ENCODE measurements at regions not wholly inside any gene's neighbourhood (a gene's known extent, or its start where the extent isn't known, plus 50 kb on each side); places are given as distances from the start of the nearest gene placed in this dataset.
A peak's percentile ranks its signal among the peaks of the same experiment; 100 is the strongest.
"Not testable (repeated sequence)": the region's sequence is repeated elsewhere in the genome, so short reads cannot be mapped to it uniquely, and the experiment has no call there.

DNA sequence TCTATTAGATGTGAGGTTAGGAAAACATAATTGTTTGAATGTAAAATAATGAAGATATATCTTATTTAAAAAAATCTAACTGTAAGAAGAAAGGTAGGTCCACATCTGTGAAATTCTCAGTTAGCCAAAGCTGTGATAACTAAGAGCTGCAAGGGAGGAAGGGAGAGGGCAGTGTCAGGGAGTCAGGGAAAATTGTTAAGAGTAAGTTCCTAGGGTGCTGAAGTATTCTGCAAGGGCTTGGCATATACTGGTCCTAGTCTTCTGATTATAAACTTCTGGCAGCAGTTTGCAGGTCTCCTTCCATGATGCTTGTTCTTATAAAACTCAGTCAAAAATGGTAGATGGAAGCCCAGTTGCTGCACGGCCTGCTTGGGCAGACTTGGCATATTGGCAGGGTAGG, 233.2 kb downstream of the NMUR2 start:
- ATAC-seq (no peak), DNase-seq (no peak)
- Mint-ChIP-seq H3K27me3 (no peaks in the 10 kb centered on the region), H3K27ac (no peak overlapping the region), H3K9me3 (peaks cover 4 to 7% of the 10 kb centered on the region in 2 donors), H3K4me3 (no peak overlapping the region), H3K4me1 (no peaks in the 10 kb centered on the region)

DNA sequence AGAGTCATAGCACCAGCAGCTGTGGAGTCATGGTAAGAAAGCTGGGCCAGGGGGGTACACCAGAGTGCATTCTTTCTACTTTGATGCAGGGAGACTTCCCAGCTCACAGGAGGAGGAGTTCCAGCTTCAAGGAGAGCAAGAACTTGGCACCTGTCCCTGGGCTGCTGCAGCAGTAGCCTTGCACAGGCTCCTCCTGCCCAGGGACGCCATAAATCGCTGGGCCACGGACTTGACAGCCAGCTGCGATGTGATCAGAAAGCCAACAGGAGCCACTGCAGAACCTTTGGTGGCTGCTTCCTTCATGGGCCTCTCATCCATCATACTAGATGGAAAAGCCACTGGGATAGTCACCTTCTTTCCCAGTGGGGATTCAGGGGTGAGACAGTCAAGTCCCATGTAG, 234.7 kb downstream of the NMUR2 start:
- H3K27me3 Mint-ChIP-seq: no peaks in the 10 kb centered on the region
- H3K27ac Mint-ChIP-seq: no peak overlapping the region
- peak; percentile 23 for ATAC-seq
- H3K4me3 Mint-ChIP-seq: no peak overlapping the region
- DNase-seq: no peak
- no peaks in the 10 kb centered on the region for H3K4me1 Mint-ChIP-seq
- peaks cover 4 to 7% of the 10 kb centered on the region in 2 donors for H3K9me3 Mint-ChIP-seq

DNA sequence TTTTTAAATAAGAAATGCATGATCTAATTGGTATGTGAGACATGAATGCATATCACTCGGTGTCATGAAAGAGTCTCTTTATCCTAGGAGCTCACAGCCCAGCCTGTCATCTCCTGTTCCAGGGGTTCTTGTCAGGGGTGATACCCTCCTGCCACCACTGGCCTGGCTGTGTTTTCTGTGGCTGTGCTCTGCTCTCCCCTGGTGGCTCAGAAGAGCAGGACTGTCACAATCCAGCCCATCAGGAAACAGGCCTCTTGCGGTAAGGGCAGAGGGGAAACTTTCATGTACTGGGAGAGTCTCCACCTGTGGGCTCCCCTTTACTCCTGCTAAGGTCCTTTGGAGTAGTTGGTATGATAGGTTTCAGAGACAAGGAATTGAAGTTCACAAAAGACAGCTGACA, 240.2 kb upstream of the GLRA1 start:
- peak; percentile 35 for ATAC-seq
- H3K4me1 Mint-ChIP-seq: no peaks in the 10 kb centered on the region
- no peak overlapping the region for H3K27ac Mint-ChIP-seq

DNA sequence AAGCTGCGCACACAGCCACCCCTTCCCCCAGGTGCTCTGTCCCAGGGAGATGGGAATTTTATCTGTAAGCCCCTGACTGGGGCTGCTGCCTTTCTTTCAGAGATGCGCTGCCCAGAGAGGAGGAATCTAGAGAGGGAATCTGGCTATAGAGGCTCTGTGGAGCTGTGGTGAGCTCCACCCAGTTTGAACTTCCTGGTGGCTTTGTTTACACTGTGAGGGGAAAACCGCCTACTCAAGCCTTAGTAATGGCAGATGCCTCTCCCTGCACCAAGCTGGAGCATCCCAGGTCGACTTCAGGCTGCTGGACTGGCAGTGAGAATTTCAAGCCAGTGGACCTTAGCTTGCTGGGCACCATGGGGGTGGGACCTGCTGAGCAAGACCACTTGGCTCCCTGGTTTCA, 235.2 kb upstream of the GLRA1 start:
- not testable (repeated sequence) for ATAC-seq, H3K27me3 Mint-ChIP-seq, H3K9me3 Mint-ChIP-seq, H3K4me3 Mint-ChIP-seq, H3K4me1 Mint-ChIP-seq, DNase-seq, H3K27ac Mint-ChIP-seq

More for the DNA sequence above, 240.2 kb upstream of the GLRA1 start:
- H3K9me3 Mint-ChIP-seq: no peaks in the 10 kb centered on the region
- no peak overlapping the region for H3K4me3 Mint-ChIP-seq
- DNase-seq: no peak
- no peaks in the 10 kb centered on the region for H3K27me3 Mint-ChIP-seq

DNA sequence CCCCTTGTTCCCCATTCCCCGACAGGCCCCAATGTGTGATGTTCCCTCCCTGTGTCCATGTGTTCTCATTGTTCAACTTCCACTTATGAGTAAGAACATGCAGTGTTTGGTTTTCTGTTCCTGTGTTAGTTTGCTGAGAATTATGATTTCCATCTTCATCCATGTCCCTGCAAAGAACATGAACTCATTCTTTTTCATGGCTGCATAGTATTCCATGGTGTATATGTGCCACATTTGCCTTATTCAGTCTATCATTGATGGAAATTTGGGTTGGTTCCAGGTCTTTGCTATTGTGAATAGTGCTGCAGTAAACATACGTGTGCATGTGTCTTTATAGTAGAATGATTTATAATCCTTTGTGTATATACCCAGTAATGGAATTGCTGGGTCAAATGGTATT, 229.8 kb upstream of the GLRA1 start:
- not testable (repeated sequence) for DNase-seq, H3K27me3 Mint-ChIP-seq, H3K27ac Mint-ChIP-seq, ATAC-seq, H3K4me3 Mint-ChIP-seq, H3K9me3 Mint-ChIP-seq, H3K4me1 Mint-ChIP-seq

DNA sequence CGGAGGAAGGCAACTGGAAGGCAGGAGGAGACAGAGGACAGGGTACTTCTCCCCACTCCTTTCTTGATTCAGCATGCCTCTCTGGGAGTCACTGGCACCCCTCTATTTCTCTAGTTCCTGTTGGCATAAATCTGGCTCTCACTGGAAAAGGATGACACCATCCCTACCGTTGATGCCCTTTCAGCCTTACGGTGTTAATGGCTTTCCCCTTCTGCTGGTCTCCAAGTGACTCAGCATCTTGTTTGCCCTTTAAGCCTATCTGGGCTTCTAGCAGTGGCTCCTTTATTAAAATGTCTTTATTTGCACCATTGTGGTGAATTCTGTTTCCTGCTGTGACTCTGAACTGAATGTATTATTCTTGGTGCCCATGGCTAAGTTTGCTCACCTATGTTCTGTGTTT, 227.3 kb upstream of the GLRA1 start:
- ATAC-seq (no peak), DNase-seq (no peak)
- Mint-ChIP-seq H3K27me3 (no peaks in the 10 kb centered on the region), H3K27ac (no peak overlapping the region), H3K4me3 (no peak overlapping the region), H3K9me3 (peaks cover 0 to 3% of the 10 kb centered on the region in 2 donors), H3K4me1 (no peaks in the 10 kb centered on the region)

DNA sequence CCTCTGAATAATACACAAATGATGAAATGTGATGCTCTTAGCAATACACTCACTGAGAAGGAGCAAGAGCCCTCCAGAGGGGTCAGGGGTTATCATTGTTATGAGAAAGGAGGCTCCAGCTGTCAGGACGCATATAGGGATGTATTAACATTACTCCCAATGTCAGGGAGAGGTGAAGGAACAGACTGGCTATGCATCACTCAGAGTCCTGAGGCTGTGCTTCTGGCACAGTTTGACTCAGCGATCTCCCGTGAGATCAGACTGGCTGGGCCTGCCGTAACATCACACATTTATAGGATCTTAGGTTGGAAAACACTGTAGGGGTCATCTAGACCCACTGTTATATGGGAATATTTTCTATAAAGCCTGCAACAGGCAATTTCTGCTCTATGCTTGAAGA, 226.5 kb upstream of the GLRA1 start:
- no peak for ATAC-seq
- Mint-ChIP-seq H3K27me3 (no peaks in the 10 kb centered on the region), H3K4me3 (no peak overlapping the region), H3K27ac (no peak overlapping the region), H3K9me3 (peaks cover 0 to 3% of the 10 kb centered on the region in 2 donors), H3K4me1 (no peaks in the 10 kb centered on the region)
- no peak for DNase-seq

DNA sequence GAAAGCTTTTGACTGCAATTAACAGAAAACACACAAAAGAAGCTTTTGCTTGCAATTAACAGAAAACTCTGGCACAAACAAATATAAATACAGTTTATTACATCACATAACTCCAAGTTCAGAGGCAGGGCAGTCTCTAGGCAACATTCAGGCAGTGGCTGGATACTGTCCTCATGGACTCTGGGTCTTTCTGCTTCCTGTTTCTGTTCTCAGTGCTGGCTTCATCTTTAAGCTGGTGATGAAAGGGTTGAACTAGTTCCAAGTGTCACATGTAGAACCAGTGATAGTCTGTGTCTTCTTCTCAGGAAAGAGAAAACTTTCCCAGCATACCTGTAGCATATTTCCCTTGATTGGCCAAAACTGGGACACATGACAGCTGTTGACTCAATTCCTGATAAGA, 222.6 kb upstream of the GLRA1 start:
- DNase-seq (no peak), ATAC-seq (no peak)
- Mint-ChIP-seq H3K4me3 (no peak overlapping the region), H3K27me3 (no peaks in the 10 kb centered on the region), H3K4me1 (no peaks in the 10 kb centered on the region), H3K9me3 (no peaks in the 10 kb centered on the region), H3K27ac (no peak overlapping the region)

DNA sequence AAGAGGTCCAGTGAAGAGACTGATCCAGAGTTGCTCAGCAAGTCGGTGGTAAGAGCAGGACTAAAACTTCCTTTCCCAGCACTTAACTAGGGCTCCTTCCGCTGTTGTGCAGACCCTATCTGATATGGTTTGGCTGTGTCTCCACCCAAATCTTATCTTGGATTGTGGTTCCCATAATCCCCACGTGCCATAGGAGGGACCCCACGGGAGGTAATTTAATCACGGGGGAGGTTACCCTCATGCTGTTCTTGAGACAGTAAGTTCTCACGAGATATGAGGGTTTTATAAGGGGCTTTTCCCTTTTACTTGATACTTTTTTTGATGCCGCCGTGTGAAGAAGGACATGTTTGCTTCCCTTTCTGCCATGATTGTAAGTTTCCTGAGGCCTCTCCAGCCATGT, 221.9 kb upstream of the GLRA1 start:
- no peaks in the 10 kb centered on the region for H3K9me3 Mint-ChIP-seq

DNA sequence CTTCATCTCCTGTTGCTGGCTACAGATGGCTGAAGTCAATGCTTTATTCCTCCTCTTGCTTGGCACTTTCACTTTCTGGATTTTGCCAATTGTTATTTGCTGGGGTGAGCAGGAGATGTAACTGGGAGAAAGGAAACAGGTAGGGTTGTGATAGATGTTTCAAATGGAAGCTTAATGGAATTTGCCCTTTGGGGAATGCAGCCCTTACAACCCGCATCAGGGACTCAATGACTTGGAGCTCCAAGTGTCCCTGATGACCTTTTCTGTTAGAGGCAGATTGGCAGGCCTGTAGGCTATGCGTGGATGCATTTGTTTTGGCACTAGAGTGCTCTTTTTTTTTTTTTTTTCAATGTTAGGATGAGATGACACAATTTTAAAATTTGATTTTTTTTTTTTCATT, 219.9 kb upstream of the GLRA1 start:
- no peaks in the 10 kb centered on the region for H3K4me1 Mint-ChIP-seq
- no peaks in the 10 kb centered on the region for H3K27me3 Mint-ChIP-seq
- no peak overlapping the region for H3K4me3 Mint-ChIP-seq
- DNase-seq (no peak), ATAC-seq (no peak)
- H3K27ac Mint-ChIP-seq: peak overlapping the region in 1 of 2 donors; percentile 50
- no peaks in the 10 kb centered on the region for H3K9me3 Mint-ChIP-seq

More for the DNA sequence above, 221.9 kb upstream of the GLRA1 start:
- no peak overlapping the region for H3K4me3 Mint-ChIP-seq
- no peak overlapping the region for H3K27ac Mint-ChIP-seq
- ATAC-seq: no peak
- no peaks in the 10 kb centered on the region for H3K27me3 Mint-ChIP-seq
- no peaks in the 10 kb centered on the region for H3K4me1 Mint-ChIP-seq
- no peak for DNase-seq

DNA sequence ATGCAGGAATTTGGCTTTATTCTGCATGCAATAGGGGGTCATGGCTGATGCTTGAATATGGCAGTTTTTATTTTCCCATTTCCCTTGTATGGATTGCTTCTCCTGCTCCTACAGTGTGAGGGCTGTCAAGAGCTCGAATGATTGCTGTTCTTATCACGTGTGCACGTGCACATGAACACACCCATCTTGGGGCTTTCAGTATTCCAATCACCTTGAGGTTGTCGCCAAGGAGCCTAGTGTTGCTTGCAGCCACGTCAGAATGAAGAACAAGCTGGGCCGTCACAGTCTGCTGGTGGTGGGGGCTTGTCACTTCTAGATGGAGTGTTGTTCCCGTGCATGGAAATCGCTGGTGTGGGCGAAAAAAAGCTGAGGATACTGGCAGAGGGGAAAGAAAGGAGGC, 219.4 kb upstream of the GLRA1 start:
- no peak for ATAC-seq
- Mint-ChIP-seq H3K27me3 (no peaks in the 10 kb centered on the region), H3K9me3 (no peaks in the 10 kb centered on the region), H3K4me3 (no peak overlapping the region), H3K27ac (peak overlapping the region in 1 of 2 donors; percentile 8), H3K4me1 (no peaks in the 10 kb centered on the region)
- no peak for DNase-seq

DNA sequence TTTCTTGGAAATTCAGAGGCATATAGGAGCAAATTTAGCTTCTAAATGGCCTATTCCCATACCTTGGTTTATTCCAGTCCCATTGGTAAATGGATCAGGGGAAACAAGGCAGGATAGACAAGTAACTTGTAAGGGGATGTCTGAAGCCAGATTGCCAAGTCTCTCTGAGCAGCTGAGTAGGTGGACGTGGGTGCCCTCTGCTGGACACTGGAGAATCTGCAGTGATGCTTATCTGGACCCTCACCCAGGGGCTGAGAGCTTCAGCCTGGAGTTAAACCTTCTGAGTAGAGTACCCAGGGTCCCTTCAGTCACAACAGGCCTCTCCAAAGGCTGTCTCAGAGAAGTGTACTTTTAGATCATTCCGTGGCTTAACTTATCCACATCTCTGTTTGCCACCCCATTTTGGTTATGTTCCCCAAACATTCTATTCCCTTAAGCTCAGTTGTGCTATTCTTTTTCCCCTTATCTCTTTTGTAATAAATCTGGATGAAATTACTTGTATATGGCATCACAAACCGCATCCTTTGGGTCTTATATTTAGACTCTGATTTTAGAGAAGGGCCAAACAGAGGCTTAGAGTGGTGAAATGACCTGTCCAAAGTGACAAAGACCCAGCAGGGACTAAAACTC, 218.3 kb upstream of the GLRA1 start:
- no peak overlapping the region for H3K4me3 Mint-ChIP-seq
- ATAC-seq: peak; percentile 77
- H3K4me1 Mint-ChIP-seq: no peaks in the 10 kb centered on the region
- DNase-seq: peak; percentile 57 to 59
- no peaks in the 10 kb centered on the region for H3K27me3 Mint-ChIP-seq
- H3K27ac Mint-ChIP-seq: no peak overlapping the region
- no peaks in the 10 kb centered on the region for H3K9me3 Mint-ChIP-seq

DNA sequence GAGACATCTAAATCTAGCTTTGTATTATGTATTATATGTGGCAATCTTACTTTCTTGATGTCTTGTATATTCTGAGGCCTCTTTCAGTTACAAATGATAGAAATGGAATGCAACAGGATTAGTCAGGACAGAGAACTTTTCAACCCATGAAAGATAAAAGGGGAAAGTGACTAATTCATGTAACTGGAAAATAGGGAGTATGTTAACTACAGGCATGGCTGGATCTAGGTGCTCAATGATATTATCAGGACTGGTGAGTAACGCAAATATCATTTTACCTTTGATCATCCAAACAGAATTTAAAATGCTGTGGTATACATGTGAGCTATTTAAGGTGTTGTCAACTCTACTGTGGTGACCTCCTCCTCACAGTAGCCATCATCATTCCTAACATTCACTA, 215.7 kb upstream of the GLRA1 start:
- Mint-ChIP-seq H3K27me3 (no peaks in the 10 kb centered on the region), H3K4me3 (no peak overlapping the region), H3K27ac (no peak overlapping the region), H3K4me1 (no peaks in the 10 kb centered on the region), H3K9me3 (no peaks in the 10 kb centered on the region)
- ATAC-seq (no peak), DNase-seq (no peak)

DNA sequence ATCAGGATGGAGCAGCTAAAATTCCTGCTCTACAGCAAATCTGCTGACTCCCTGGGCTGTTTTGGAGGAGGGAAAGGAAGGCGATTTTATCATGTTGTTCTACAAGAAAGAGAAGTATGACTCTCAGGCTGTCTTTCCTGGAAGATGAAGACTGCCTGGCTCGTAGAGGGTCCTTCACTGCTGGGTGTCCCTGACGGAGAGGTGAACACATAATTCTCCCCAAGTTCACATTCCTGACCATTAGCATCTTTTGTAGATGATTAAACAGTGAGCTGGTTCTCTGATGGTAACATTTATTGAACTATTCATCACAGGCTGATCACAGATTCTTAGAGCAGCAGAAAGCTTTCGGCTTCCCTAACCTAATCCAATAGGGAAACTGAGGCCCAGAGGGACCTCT, 212.4 kb upstream of the GLRA1 start:
- Mint-ChIP-seq H3K27ac (no peak overlapping the region), H3K27me3 (no peaks in the 10 kb centered on the region), H3K4me1 (no peaks in the 10 kb centered on the region), H3K4me3 (no peak overlapping the region), H3K9me3 (no peaks in the 10 kb centered on the region)
- ATAC-seq (no peak), DNase-seq (no peak)

DNA sequence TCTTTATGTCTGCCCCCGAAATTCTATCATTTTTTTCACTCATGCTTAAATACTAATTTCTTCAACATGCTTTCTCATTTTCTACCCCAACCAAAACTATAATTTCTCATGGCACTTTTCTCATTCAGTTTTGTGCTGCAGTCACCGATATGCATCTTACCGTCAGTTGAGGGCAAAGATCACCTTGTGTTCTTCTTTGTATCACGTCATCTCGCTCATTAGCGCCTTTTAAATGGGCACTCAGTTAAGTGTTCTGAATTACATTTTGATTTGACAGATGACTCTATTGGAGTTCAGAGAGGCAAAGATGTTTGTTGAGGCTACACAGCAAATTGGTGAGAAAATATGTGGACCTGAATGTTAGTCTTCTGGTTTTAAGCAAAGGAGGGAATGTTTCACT, 211.7 kb upstream of the GLRA1 start:
- no peaks in the 10 kb centered on the region for H3K27me3 Mint-ChIP-seq
- H3K4me3 Mint-ChIP-seq: no peak overlapping the region
- no peaks in the 10 kb centered on the region for H3K4me1 Mint-ChIP-seq
- ATAC-seq: no peak
- H3K27ac Mint-ChIP-seq: no peak overlapping the region
- H3K9me3 Mint-ChIP-seq: no peaks in the 10 kb centered on the region
- DNase-seq: no peak

DNA sequence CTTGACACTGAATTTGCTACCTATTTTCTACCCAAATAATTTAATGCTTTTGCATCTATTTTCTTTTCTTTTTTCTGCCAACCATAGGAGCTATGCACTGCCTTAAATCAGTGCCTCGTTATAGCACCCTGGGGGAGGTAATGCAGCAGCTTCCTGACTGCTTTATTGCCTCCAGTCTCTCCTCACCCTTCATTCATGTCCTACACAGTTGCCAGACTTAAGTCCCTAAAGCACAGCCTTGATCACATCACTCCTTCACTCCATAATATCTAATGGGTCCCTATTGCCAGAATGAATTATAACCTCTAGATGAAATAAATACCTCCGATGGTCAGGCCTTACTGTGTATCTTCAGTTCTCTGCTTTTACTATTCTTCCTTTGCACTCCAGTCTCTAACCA, 211.2 kb upstream of the GLRA1 start:
- H3K27ac Mint-ChIP-seq: no peak overlapping the region
- H3K27me3 Mint-ChIP-seq: no peaks in the 10 kb centered on the region
- DNase-seq: no peak
- H3K9me3 Mint-ChIP-seq: no peaks in the 10 kb centered on the region
- H3K4me3 Mint-ChIP-seq: no peak overlapping the region
- no peak for ATAC-seq
- no peaks in the 10 kb centered on the region for H3K4me1 Mint-ChIP-seq

DNA sequence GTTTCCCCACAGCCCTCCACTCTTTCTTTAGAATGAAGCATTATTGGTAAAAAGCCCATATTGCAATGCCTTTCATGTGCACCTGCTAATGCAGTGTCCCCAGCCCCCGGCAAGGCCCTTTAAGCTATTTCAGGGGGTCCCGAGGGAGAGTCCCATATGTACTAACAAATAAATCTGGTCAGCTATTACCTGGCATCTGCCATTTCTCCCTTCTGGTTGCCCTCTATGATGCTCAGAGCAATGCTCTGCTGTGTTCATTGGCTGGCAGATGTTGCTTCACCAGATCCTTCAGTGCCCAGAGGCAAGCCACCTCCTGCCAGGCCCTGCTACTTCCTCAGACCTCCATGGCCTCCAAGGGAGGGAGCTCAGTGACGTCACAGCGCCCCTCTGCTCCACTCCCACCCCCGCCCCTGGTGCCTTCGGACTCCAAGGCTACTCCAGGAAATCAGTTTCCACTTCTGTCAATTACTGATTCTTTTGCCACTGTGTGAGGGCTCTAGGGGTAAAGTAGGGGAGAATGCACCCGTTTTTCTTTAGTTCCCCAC, 201.1 kb upstream of the GLRA1 start:
- DNase-seq: no peak
- H3K4me3 Mint-ChIP-seq: no peak overlapping the region
- H3K27me3 Mint-ChIP-seq: no peaks in the 10 kb centered on the region
- no peaks in the 10 kb centered on the region for H3K9me3 Mint-ChIP-seq
- no peak overlapping the region for H3K27ac Mint-ChIP-seq
- no peaks in the 10 kb centered on the region for H3K4me1 Mint-ChIP-seq
- no peak for ATAC-seq

Measured in stimulated activated naive CD8-positive, alpha-beta T cell treated with anti-CD3 and anti-CD28 coated beads, Interleukin-15, amount 100 ng/mL, for 72 hours (primary cell).